CD4-positive, alpha-beta T cell treated with Interleukin-15 for 4 hours (primary cell): ENCODE measurements at regions not wholly inside any gene's neighbourhood (a gene's known extent, or its start where the extent isn't known, plus 50 kb on each side); places are given as distances from the start of the nearest gene placed in this dataset.

Experiments
- DNase-seq: peaks from one replicate; pipeline ENCODE4 v3.0.0-alpha.2; 2020; ENCODE audit warnings: low spot score

DNA sequence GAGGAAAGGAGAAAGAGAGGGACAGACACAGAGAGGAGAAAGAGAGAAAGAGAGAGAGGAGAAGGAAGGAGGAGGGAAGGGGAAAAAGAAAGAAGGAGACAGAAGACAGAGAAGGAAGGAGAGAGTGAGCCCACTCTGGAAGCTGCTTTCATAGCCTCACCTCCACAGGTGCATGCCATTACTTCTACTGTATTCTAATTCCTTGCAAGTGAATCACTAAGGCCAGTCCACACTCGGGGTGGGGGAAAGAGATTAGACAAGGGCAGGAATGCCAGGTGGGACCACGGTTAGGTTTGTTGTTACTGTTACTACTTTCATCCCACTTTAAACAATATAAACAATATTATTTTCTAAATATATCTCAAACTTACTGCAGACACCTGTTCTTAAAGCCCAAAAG lies 684.5 kb upstream of the ARGLU1 start:
- no peak for DNase-seq

DNA sequence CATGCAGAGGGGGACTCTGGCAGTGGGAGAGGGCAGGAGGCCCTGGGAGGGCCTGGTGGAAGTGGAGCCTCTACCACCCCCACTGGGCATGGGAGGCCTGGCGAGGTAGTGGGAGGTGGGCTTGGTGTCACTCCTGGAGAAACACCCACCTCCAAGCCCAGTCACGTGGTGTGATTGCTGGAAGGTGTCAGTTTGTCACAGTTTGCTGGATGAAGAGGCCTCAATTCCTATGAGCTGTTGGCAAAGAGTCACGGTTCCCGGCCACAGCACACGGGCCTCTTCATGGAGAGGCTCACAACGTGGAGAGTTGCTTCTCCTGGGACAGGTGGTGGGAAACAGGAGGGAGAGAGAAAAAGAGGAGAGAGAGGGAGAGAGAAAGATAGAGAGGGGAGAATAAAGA lies 684.1 kb upstream of the ARGLU1 start:
- no peak for DNase-seq

DNA sequence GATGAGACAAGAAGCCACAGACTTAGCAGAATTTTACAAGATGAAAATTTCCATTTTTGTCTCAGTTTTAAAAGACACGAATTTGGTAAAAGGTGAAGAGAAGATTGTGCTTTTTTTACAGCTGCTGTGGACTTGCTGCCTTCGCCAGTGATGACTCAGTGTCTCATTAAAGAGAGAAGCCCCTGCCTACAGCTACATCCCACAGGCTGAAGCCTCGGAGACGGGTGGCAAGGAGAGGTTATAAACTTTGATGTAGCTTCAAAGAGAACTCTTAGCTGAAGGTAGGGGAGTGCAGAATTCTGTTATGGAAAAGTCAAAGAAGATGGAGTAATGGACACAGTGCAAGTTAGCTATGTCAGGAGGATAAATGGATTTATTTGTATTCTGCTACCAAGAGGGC lies 683.4 kb upstream of the ARGLU1 start:
- DNase-seq = no peak

DNA sequence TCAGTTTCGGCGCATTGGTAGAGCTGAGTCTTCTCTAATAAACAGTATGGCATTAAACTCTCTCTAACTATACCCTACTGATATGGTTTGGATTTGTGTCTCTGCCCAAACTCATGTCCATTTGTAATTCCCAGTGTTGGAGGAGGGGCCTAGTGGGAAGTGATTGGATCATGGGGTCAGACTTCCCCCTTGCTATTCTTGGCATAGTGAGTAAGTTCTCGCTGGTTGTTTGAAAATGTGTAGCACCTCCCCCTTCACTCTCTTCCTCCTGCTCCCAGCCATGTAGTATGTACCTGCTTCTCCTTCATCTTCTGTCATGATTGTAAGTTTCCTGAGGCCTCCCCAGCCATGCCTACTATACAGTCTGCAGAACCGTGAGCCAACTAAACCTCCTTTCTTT lies 682.7 kb upstream of the ARGLU1 start:
- DNase-seq = no peak

DNA sequence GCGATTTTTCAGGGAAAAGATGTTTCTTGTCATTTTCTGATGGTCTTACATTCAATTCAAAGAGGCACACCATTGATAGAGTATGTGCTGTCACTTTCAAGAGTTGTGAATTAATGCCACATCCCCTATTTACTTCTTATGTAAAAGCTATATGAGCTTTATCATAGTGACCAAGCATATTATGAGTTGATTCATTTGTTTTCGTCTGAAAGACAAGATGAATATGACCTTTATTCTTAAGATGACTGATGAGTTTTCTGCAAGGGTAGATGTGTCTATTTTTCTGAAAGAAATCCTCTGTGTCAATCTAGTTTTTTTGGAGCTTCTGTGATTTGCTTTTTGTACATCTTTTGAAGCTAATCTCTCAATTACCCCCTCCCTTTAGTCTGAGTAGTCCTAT lies 676.3 kb upstream of the ARGLU1 start:
- no peak for DNase-seq

DNA sequence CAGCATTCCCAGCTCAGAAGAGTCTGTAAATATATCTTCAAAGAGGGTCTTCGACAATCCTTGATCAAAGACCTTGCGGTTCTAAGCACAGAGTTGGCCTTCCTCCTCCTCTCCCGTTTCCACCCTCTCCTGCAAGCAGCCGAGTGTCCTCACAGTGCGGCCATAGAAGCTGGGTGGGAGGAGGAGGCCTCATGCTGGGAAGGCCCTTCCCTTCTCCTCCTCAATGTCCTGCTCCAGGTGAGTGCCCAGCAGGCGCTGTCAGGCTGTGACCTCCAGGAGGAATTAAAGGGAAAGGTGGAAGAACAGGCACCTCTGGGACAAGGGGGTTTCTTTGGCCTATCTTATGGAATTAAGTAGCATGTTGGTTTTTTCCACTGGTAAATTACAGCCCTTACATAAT lies 674.2 kb upstream of the ARGLU1 start:
- DNase-seq = no peak

DNA sequence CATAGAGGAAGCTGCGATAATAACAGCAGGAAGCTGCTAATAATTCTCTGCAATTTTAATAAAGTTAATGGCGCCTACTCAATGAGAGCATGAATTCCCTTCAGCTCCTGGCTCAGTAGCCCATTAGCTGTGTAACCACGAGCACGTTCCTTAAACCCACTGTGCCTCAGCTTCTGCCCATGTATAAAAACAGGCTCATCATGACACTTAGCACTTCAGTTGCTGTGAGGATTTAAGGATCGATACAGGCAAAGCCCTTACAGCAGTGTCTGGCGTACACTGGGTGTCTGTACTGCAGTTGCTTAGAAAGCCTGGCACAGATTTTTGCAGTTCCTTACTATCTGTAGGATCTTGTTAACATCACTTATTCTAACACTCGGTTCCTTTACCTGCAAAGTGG lies 673.4 kb upstream of the ARGLU1 start:
- DNase-seq = no peak

DNA sequence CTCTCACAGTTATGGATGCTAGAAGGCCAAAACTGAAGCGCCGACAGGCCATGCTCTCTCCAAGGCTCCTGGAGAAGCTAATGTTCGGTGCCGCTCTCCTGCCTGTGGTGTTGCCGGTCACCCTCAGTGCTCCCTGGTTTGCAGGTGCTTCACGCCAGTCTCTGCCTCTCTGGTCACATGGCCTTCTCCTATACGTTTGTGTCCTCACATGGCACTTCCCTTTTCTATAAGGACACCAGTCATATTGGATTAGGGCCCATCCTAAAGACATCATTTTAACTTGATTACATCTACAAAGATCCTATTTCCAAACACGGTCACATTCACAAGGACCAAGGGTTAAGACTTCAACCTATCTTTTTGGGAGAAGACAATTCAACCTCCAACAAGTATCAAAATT lies 671.3 kb upstream of the ARGLU1 start:
- no peak for DNase-seq

DNA sequence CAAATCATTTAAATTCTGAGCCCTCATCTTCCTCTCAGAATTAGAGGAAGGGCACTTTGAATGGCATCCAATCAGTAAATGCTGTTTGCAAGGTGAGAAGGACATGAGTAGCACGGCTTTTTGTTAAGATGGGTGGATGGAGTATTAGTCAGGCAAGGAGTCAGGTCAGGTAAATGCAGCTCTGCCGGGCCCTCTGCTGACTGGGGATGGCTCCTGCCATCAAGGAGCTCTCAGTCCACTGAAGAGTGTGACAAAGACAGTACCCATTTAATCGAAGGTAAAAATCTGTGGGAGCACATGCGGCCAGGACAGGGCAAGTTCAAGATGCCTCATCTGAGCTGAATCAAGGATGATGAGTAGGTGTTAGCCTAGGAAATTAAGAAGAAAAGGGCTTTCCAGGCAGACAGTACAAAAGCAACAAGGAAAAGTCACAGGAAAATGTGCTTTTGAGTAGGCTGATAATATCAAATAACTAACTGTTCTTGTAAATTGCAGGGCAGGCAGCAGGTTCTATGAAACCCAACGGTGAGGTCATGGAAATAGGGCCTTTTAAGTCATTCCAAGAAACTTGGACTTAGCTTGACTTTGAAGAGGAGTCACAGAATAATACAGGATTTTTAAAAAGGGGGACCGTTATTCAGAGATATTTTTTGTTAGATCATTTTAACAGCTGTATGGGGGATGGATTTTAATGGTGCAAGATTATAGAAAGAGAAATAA lies 670.5 kb upstream of the ARGLU1 start:
- no peak for DNase-seq

DNA sequence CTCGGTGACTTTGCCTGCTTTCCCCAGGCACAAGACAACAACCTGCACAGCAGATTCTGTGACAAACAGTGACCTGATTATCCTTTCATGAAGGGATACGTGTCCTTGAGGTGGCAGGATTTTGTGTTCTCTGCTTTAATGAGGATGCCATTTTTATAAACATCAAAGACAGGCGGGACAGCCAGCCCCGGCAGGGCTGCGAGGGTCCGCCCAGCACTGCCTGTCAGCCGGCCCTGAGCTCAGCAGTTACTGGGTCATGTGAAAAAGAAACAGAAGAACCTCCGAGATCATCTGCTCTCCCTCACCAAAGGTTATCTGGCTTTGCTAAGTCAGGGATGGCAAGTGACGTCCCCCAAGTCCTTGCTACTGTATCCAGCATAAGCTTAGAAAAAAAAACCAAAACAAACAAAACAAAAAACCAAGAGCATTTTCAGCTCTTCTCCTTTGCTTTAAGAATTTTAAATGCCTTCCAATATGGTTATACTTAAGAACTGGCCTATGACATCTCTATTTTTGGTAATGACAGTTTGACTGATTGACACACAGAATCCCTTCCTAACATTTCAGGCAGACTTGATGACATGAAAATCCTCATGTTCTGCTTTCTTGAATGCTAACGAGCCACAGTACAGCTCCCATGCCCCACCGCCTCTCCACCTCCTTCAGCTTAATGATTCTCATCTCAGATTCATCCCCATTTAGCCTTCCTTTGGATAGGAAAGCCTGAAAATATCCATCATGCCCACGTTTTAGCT lies 666.6 kb upstream of the ARGLU1 start:
- no peak for DNase-seq

DNA sequence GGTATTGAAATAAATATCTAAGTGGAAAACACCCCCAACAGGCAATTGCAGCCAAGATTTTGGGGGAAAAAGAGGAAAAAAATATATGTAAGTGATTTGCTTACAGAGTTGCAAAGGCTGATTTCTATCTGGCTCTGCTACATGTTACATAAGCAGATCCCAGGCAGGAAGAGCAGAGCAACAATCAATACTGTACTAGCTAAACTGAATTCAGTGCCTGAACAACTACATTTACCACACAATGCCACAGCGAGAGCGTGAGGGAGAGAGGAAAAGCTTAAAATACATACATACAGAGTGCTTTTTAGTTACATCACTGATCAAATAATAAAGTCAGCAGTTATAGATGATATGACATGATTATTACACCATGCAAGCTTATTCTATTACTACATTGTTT lies 665.6 kb upstream of the ARGLU1 start:
- no peak for DNase-seq

DNA sequence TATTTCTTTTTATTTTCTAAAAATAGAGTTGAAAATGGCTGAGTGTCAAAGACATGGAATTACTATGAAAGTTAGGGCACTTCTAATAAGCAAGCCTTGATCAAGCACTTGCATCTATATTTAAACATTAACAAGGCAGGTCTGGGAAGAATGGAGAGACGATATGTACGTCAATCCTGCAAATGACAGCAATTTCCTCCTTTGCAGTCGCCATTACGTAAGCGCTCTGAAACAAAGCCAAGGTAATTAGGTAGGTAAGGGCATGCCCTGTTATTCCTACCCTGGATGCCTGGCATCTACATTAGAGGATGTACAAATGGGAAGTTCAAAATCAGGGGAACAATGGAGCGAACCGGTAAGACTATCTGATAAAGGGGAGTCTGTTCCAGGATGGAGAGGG lies 664.0 kb upstream of the ARGLU1 start:
- no peak for DNase-seq

DNA sequence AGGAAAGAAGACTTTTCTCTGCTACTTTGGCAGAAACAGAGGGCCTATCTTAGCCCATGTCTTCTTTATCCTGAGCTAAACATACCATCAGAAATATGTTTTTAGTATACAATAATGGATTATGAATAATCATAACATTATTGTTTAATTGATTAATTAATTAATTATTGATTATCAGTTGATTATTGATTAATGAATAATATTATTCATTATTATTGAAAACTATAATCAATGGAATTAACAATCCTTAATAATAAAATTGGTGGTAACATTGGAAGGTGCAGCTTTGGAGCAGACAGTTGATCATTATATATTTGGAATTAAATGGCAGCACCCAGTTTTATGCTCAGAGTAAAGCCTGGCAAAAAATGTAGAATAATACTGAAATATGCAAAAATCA lies 655.9 kb upstream of the ARGLU1 start:
- DNase-seq = no peak

DNA sequence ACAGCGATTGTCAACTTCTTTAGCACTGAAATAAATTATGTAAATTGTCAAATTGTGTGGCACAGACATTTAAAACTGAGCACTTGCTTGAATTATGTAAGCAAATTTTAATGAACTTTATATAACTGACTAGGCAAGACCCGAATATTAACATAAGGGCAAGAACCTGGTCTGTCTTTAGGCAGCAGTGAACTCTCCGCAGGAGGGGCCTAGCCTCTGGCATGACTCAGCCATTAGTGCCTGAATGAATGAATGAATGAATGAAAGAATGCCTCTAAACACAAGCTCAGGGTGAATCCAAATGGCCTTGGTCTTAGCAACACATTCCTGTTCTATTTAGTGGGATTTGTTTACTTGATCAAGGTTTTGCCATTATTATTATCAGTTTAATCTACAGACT lies 654.7 kb upstream of the ARGLU1 start:
- no peak for DNase-seq

DNA sequence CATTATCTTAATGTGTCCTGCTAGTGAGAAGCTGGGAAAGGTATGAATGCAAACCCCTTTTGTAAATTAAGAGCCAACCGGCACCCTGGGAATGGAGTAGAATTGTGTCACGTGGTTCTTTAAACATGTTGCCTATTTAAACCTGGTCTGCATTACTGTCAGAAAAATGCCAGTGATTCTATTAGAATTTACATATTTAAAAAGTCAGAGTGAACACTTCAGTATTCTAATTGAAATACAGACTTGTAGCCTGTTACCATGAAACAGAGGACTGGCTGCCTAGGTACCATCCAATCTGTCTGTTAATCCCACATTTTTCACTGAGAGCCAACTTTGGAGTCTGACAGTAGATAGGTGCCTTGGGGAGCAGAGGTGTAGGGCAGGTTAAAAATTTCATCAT lies 652.3 kb upstream of the ARGLU1 start:
- DNase-seq = no peak

DNA sequence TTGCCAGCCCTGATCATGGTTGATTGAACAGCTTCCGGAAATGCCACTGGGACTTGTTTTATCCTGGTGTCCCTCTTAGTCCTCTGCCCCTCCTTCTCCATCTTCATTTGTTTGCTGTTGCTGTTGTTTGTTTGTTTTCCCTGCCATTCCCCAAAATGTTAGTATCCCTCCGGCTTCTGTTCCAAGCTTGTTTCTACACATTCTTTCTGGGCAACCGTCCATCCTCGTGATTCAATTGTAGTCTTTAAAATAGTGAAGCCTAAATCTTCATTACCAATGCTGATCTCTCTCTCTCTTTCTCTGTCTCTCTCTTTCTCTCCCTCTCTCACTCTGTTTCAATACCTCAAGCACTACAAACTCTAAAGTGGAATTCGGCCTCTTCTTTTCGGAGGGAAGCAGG lies 649.3 kb upstream of the ARGLU1 start:
- no peak for DNase-seq

DNA sequence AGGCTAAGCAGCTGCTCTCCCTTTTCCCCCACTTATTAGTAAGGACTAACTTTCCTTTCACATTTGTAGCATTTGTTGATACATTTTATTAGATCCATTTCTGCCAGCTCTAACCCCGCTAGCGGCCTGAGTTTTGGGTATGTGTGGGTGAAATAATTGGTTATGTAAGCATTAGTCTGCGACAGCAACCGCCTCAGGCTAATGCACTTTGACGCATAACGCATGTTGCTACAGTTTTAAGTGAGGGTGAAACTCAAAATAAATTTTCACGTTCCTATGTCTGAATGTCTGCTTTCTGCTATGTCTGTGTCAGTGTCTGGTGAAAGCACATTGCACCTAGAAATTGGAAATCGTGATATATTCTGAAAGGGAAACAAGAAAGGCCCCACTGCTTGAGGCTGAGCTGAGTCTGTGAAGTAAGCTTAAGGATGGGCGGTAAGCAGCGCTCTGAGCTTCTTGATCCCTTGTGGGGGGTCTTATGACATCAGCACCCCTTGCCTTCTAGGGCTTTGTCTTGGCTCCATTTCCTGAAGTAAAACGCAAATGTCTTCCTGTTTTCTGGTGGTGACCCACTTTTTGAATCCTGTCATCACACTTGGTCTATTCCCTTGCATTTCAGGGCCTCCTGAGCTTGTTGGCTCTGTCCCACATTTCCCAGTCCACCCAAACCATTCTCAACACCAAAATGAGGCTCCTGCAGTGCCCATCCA lies 648.3 kb upstream of the ARGLU1 start:
- no peak for DNase-seq

DNA sequence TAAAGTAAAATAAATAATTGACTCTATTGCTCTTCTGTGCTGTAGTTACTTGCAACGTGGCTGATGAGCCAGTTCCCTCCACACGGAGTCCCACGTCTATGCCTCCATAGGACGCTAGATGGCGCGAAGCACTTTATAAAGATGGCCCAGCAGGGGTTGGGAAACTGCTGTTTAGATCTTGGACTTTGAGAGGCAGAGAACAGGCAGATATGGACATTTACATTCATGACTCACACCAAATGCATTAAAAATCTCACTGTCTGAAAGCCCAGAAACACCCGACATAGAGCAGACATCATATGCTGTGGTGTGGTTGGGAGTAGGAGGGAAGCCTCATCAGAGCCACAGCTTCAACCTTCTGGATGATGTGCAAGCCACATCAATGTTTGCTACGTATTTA lies 643.1 kb upstream of the ARGLU1 start:
- peak; percentile 17 for DNase-seq

DNA sequence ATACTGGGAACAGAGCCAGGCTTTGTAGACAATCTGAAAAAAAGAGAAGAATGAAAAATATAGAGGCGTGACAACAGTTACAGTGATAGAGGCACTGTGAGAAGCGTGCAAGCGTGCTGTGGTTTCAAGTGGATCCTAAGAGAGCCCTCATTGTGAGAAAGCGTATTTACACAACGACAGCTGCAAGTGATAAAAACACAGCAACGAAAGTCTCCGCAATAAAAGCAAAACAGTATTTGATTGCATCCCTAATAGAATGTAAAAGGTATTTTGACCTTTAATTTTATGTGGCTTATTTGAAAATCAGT lies 642.7 kb upstream of the ARGLU1 start:
- no peak for DNase-seq

DNA sequence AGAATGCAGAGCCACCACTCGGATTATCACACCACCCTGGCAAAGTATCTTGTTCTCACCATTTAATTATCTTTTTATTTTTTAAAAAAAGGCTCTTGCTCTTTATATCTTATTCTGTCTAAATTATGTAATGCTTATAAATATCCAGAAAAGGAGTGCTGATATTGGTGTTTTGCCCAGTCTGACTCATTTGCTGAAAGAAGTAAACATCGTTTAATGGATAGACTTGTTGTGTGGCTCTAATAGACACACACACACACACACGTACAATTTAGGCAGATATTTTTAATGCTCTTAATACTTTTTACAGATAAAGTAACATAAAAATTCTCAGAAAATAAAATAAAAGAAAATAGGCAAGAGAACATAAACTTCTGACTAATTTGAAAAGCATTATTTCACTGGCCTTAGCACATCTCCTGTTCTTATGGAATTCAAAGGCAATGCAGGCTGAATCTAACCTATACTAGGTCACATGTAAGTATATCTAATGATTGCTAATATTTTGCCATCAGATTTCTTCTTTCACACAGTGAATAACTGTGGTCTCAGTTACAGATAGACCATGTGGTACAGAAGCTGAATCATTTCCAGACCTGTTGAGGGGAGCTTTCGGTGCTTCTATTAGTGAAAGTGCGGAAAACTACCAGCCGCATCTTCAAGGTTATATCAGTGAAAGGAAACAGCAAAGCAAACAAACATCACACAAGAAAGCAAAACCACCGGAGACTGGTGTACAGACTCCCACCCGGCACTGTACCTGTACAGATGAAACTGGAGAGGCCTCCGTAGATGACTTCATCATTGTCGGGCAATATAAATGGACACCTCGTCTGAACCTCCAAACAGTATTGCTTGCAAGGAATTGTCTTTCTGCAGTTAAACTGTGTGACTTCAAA lies 642.1 kb upstream of the ARGLU1 start:
- DNase-seq = no peak

DNA sequence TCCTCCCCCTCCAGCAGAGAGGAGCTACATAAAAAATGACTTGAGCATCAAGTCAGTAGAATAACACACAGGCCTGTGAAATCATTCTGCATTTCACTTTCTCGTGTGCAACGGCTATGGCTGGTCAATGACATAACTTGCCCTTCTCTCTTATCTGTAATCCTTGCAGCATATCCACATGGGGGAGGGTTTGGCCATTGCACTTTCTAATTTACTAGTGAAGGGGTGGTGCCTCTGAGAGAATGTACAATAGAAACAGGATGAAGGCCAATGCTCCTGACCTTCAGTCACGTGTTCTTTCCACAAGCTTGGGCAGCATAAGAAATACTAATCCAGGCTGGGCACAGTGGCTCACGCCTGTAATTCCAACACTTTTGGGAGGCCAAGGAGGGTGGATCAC lies 641.0 kb upstream of the ARGLU1 start:
- DNase-seq = no peak

DNA sequence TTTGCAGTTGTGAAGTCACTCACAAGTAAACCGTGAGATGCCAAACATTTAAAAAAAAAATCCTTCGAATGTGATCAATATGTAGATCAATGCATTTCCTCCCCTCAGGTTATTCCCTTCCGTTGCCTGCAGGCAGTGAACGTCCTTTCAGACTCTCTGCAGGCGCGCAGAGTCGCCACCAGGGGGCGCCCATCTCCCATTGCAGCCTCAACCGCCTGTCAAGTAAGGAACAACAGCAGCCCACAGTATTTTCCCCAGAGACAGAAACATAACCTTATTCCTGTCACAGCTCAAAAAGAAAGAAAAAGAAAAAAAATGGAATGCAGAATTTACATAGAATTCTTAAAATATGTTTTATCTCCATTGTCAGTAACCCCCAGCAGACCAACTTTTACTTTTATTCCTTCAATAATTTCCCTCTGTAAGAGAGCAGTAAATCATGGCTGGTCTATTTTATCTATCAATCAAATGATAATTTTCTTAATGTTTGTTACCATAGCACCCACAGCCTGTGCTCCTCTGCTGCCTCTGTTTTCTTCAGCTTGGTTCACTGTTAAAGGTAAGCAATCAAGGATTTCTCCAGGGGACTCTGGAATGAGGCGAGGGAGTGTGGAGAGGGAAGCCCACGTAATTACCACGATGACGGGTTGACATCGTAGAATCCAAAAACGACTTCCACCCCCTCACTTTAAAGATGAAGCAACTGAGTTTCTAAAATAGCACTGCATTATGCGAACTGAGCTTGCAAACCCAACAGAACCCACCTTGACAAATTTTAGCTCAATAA lies 637.6 kb upstream of the ARGLU1 start:
- DNase-seq = peak; percentile 43
